ENCODE measurements at regions not wholly inside any gene's neighbourhood (a gene's known extent, or its start where the extent isn't known, plus 50 kb on each side); places are given as distances from the start of the nearest gene placed in this dataset.

GRCh38 chr9:34826999-34827538 lies 117.1 kb upstream of the CCL21 start:
- TF ChIP-seq CTCF (optimal IDR thresholded peaks at IDR 0.05 in 1 of 3, IDR thresholded peaks at IDR 0.05 in 1 of 3, conservative IDR thresholded peaks at IDR 0.05 in 1 of 3; ENCODE audit: extremely low read depth in 1 of 3, insufficient read depth in 2 of 3, low read length in 3 of 3) (no peak), EZH2 (IDR thresholded peaks at IDR 0.05; ENCODE audit: low read length) (no peak)
